GM18502 (cell line): ENCODE measurements at regions not wholly inside any gene's neighbourhood (a gene's known extent, or its start where the extent isn't known, plus 50 kb on each side); places are given as distances from the start of the nearest gene placed in this dataset.

Experiments
- ATAC-seq: cut with Tn5 transposase; IDR thresholded peaks from one replicate; pipeline ENCODE4 v1.9.1; 2021; ENCODE audit warnings: mild to moderate bottlenecking; ENCODE audit not compliant: unreplicated experiment, poor library complexity

DNA sequence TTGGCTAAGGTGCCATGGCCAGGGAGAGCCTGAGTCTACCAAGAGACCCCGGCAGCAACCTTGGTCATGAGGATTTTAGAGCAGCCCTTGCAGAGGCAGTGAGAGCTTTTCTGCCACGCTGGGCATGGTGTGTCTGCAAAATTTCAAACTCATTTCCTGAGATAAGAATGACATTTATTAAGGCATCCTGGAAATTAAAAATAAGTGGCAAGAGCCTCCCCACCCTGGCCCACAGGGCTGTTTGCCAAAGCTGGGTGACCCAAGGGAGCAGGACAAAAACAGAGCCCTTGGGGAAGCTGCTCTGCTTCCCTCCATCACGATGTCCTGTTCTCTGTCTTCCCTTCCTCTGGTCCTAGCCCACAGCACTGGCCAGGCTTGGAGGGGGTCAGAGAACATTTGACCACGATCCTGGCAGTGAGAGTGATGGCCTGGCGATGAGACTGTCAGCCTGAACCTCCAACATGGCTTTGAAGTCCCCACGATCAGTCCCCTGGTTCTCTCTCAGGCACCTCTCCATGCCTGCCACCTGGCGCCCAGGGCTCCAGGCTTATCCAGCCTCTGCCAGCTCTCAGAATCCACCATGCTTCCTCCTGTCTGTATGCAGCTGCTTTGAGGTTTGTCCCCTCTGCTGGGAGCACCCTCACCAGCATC is 68.9 kb upstream of the RMDN2 start:
- no peak for ATAC-seq

DNA sequence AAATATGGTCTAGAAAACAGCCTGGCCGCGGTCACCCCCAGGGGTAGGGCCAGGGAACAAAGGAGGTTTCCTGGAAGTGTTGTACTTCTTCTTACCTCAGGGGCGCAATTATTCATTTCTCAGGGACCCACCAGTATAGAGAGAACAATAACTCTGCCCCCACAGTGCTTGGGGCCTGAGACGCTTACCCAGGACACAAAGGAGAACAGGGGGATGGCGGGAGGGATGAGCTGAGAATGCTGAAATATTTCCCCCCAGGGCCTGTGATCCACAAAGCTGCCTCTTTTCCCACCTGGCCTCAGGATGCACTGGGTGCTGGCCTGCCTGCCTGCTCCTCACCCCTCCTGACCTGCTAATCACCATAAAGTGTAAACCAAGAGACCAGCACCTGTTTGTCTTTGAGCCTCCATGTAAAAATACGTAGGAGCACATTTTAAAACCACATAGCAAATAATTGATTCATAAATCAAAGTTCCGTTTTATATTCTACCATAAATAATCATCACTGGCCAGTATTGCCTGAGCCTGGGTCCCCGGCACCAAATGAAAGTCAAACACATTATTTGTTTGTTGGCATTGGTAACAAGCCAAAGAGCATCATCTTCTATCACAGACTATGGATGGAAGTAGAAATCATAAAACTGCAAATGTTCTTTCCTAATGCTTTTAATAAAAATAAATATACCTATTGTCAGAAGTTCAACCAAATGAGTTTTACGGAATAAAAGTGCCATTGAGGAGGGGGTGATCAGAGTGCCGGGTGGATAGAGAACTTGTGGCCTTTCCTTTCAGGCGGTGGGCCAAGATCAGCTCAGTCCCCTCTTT is 67.3 kb upstream of the RMDN2 start:
- no peak for ATAC-seq

DNA sequence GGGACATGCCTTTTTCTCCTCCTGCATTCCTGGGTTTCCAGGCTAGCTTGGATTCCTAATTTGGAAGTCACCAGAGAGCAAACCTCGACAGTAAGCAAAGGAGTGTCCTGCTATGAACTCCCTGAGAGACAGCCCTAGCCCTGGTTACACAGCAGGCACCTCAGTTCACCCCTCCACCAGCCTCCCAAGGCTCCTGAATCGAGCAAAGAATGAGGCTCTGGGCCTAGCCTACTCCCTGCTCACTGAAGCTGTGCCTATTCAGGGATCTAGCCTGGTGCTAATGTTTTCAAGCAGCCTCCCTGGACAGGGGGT is 66.7 kb upstream of the RMDN2 start:
- ATAC-seq: no peak

DNA sequence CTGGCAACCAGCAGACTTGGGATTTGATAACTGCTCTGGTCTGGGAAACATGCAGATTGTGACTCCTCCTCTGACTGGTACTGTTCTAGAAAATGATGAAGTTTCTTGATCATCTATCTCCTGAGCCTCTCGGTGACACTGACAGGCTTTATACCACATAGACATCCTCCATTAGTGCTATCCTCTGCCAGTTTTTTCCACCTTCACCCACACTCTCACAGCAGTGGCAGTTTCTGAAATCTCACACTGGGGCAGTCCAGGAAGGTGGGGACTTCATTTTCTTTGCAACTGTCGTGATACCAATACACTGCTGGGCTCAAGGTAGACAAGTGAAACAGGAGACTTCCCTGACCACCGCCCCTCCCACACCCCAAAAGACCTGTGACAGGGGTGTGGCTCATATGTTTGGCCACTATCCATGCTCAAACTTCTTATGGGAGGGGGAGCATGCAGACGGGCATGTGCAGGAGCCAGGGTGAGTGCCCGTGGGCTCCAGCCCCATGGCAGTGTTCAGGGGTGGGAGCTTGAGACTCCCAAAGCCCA is 66.3 kb upstream of the RMDN2 start:
- no peak for ATAC-seq

- ATAC-seq: no peak
Measured at GRCh38 chr2:37862620-37863019, 62.5 kb upstream of the RMDN2 start.

- no peak for ATAC-seq
Measured at GRCh38 chr2:37864217-37864616, 60.9 kb upstream of the RMDN2 start.

DNA sequence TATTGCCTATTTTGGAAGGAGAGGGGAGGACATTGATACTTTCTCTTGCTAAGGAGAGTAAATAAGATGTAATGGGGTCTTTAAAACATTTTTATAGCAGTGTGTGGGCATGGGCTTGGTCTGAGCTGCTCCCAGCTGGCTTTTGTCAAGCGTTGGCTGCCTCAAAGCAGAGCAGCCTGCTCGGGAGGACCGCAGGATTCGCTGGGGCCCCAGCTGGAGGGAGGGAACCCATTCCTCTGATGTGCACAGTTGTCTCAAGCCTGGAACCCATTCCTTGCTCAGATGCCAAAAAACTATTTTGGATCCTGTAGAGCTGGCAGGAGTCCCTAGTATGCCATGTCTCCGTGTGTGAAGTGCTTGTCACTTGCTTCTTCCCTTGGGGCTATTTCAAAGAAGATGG is 59.4 kb upstream of the RMDN2 start:
- ATAC-seq: no peak

- ATAC-seq: no peak
Measured at GRCh38 chr2:37866171-37866934, 58.7 kb upstream of the RMDN2 start.

GRCh38 chr2:37867166-37867565 is 57.9 kb upstream of the RMDN2 start:
- no peak for ATAC-seq

- ATAC-seq: no peak
Measured at GRCh38 chr2:37868866-37869265, 56.2 kb upstream of the RMDN2 start.

DNA sequence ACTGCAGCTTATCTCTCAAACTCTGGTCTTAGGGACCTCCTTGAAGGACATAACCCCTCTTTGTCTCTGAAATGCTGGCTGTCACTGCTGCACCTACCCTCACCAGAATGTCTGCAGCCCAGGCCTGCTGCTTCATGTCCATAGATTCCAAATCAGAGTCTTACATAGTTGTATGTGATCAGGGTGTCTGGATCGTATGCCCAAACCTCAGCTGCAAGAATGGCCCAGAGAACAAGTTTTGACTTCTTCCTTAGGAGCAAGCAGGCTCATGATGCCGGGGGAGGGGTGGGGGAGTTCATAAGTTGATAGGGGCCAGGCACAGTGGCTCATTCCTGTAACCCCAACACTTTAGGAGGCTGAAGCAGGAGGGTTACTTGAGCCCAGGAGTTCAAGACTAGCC is 55.8 kb upstream of the RMDN2 start:
- no peak for ATAC-seq

- ATAC-seq: no peak
Measured at GRCh38 chr2:37869771-37870170, 55.3 kb upstream of the RMDN2 start.

GRCh38 chr2:37870829-37871228 is 54.3 kb upstream of the RMDN2 start:
- no peak for ATAC-seq

- ATAC-seq: peak; percentile 60
Measured at GRCh38 chr2:37871456-37872191, 53.5 kb upstream of the RMDN2 start.

- ATAC-seq: no peak
Measured at GRCh38 chr2:37872192-37872750, 52.8 kb upstream of the RMDN2 start.

DNA sequence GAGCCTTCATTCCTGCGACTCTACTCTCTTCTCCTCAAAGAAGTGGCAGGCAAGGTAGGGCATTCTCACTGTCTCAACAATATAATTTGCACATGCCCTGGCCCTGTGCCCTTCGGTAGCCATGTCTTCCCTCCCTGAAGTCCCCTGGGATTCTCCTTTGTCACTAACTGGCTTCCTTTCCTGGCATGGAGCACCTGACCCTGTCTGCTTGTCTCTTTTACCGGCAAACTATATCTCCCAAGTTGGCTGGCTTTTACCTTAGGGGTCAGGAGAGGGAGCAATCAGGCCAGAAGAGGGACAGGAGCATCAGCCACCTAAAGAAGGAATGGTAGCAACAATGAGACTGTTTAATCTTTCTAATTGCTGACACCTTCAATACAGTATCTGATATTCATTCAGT is 51.9 kb upstream of the RMDN2 start:
- no peak for ATAC-seq

DNA sequence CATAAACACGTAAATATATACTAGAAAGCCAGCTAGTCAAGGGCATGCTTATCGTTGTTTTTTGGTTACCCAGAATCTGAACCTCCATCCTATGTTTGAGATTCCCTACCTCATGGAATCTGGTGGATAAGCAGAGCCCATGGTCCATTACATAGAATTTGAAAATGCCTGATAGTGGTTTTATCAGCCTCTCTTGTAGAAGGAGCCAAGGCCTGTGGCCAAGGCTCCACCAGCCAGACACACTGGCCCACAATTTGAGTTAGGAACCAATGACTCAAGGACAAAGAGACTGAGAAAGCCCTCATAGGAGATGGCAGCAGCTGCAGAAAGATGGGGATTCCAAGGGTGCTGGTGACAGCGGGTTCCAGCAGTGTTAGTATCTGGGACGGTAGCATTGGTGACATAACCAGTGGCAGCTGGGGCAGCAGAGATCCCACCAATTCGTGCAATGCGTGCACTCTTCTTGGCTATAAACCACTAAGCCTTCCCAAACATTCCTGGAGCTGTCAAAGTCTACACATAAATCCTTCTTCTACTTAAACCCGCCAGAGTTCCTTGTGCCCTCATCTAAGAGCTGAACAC is 51.2 kb upstream of the RMDN2 start:
- no peak for ATAC-seq

GRCh38 chr2:37874470-37874869 is 50.6 kb upstream of the RMDN2 start:
- peak; percentile 61 for ATAC-seq
